Small intestine (tissue), 7 donors: ENCODE measurements at regions not wholly inside any gene's neighbourhood (a gene's known extent, or its start where the extent isn't known, plus 50 kb on each side); places are given as distances from the start of the nearest gene placed in this dataset.

Source experiments
- DNase-seq, 2 donors: peaks; one replicate each; pipeline versions ENCODE4 v3.0.0 to v3.0.0-alpha.2; 2013
- FAIRE-seq: peaks from 2 replicates; lab custom pipeline; 2012; peaks lifted over from hg19 to GRCh38; lab: Jason Lieb, UNC
- H3K27ac ChIP-seq, 3 donors: one replicate each; pipeline ENCODE4 v1.5.1; 2013; ENCODE audit warnings: low read length in 2 of 3, mild to moderate bottlenecking in 2 of 3, control low read depth in 1 of 3, inconsistent platforms in 1 of 3, low read depth in 1 of 3, moderate library complexity in 1 of 3
- H3K27me3 ChIP-seq, 3 donors: one replicate each; pipeline ENCODE4 v1.6.1; 2013; ENCODE audit warnings: low read length in 3 of 3, inconsistent platforms in 1 of 3; ENCODE audit not compliant: control insufficient read depth in 3 of 3, insufficient read depth in 3 of 3
- H3K36me3 ChIP-seq, 3 donors: one replicate each; pipeline ENCODE4 v1.6.1; 2013; ENCODE audit warnings: low read length in 3 of 3, inconsistent platforms in 1 of 3, low read depth in 1 of 3, mild to moderate bottlenecking in 1 of 3, moderate library complexity in 1 of 3; ENCODE audit not compliant: control insufficient read depth in 3 of 3, insufficient read depth in 2 of 3
- H3K4me1 ChIP-seq, 3 donors: one replicate each; pipeline ENCODE4 v1.6.1; 2013; ENCODE audit warnings: low read length in 2 of 3, inconsistent platforms in 1 of 3, low read depth in 1 of 3, mild to moderate bottlenecking in 1 of 3, moderate library complexity in 1 of 3; ENCODE audit not compliant: control insufficient read depth in 3 of 3, insufficient read depth in 2 of 3
- H3K4me3 ChIP-seq, 3 donors: one replicate each; pipeline ENCODE4 v1.5.1; 2013; ENCODE audit warnings: low read length in 3 of 3, control low read depth in 1 of 3, inconsistent platforms in 1 of 3, low read depth in 1 of 3, mild to moderate bottlenecking in 1 of 3, moderate library complexity in 1 of 3
- H3K9me3 ChIP-seq, 2 donors: one replicate each; pipeline ENCODE4 v1.6.1; 2013; ENCODE audit warnings: low read depth in 1 of 2, low read length in 1 of 2; ENCODE audit not compliant: control insufficient read depth in 2 of 2, insufficient read depth in 1 of 2
- WGBS, 3 donors: extraction: QIAGEN DNeasy Blood & Tissue Kit; methylation state at CpG; one replicate each; pipeline ENCODE4 v1.1.7; 2013; 5-methylcytosine and 5-hydroxymethylcytosine counted together
- donor health status: healthy with polysubstance abuse.
- donor health status: control.
- donor health status: control.
- donor health status: Bipolar disorder and iron deficiency.
- donor health status: healthy.

DNA sequence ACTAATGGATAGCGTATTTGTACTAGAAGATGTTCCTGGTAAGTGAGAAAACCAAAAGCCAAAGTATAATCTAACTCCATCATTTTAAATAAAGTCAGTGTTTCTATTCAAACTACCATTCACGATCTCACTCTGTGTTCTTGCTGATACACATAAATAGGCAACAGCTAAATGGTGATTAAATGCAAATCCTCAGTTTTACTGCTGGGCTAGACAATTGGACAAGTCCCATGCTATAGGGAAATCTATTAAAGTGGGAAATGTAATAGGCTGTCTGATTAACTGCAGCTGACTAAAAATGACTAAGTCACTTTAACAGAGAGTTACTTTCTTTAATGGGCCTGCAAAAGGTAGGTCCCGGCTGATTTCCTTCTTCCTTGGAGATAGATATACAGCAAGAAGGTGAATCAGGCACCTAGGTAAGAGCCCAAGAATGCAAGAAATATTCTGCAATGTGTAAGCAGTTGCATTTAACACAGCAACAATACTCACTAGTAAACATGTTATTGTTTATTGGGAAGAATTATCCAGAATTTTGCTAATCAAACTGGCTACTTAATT, 298.4 kb downstream of the SLITRK6 start:
- H3K9me3 ChIP-seq = peaks cover 0 to 5% of the 10 kb centered on the region in 2 donors
- no peaks in the 10 kb centered on the region for H3K27me3 ChIP-seq
- DNase-seq = no peak
- no peak overlapping the region for H3K27ac ChIP-seq
- no peaks in the 10 kb centered on the region for H3K4me1 ChIP-seq
- WGBS, 3 donors = 75 to 89% (median 80%) methylated on average over 3 of the region's 3 CpGs
- H3K4me3 ChIP-seq = no peak overlapping the region
- H3K36me3 ChIP-seq = no peaks in the 10 kb centered on the region
- no peak for FAIRE-seq

DNA sequence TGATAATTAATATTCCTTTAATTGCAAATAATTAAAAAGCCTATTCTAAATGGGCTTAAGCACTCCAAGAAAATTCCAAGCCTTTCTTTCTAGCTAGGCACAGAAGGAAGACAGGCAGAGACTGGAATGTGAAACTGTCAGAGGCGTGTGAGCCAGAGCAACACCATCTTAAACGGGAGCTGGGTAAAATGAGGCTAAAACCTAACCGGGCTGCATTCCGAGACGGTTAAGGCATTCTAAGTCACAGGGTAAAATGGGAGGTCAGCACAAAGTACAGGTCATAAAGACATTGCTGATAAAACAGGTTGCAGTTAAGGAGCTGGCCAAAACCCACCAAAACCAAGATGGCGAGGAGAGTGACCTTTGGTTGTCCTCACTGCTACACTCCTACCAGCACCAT, 300.4 kb downstream of the SLITRK6 start:
- no peaks in the 10 kb centered on the region for H3K4me1 ChIP-seq
- WGBS, 3 donors = 85 to 94% (median 91%) methylated on average over 6 of the region's 6 CpGs
- no peak for FAIRE-seq
- H3K4me3 ChIP-seq = no peak overlapping the region
- no peaks in the 10 kb centered on the region for H3K27me3 ChIP-seq
- H3K9me3 ChIP-seq = peaks cover 0 to 8% of the 10 kb centered on the region in 2 donors
- DNase-seq = no peak
- no peak overlapping the region for H3K27ac ChIP-seq
- no peaks in the 10 kb centered on the region for H3K36me3 ChIP-seq

DNA sequence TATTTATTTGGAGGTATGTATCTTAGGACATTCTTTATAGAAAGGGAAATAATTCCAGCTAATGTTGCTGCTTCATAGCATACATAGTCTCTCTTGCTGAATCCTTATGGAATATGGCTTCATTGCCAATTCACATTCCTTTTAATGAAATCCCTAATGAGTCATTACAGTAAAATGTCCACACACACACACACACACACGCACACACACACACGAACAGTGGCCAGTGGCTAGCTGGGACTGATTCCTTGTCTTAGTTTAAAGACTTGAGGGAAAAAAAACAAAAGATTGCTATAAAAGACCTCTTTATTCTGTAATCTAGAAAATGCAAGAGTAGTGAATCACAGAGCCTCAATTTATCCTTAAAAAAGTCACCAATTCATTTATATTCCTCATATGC, 301.6 kb downstream of the SLITRK6 start:
- Histone ChIP-seq H3K27me3 (no peaks in the 10 kb centered on the region), H3K4me1 (no peaks in the 10 kb centered on the region), H3K9me3 (peaks cover 0 to 3% of the 10 kb centered on the region in 2 donors), H3K4me3 (no peak overlapping the region), H3K27ac (no peak overlapping the region), H3K36me3 (no peaks in the 10 kb centered on the region)
- 64 to 82% (median 79%) methylated on average over 2 of the region's 2 CpGs for WGBS, 3 donors
- no peak for FAIRE-seq
- no peak for DNase-seq

DNA sequence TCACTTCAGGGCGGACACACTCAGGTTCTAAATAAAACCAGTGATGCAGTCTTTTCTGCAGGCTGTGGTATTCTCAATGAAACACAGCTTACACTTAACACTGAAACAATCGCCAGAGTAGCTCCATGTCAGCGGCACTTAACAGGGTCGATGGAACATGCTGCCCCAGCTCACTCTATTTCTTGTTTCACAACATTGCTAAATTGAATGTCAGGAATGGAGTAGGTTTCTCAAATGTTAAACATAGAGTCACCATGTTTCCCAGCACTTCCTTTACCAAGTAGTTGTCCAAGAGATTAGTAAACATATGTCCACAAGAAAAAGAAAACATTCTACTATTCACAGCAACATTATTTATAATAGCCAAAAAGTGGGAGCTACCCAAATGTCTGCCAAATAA, 306.9 kb downstream of the SLITRK6 start:
- Histone ChIP-seq H3K4me1 (no peaks in the 10 kb centered on the region), H3K4me3 (no peak overlapping the region), H3K27ac (no peak overlapping the region), H3K36me3 (no peaks in the 10 kb centered on the region), H3K9me3 (peaks cover 0 to 3% of the 10 kb centered on the region in 2 donors), H3K27me3 (no peaks in the 10 kb centered on the region)
- FAIRE-seq (no peak), DNase-seq (no peak)
- WGBS, 3 donors = 66 to 89% (median 86%) methylated on average over 4 of the region's 4 CpGs

DNA sequence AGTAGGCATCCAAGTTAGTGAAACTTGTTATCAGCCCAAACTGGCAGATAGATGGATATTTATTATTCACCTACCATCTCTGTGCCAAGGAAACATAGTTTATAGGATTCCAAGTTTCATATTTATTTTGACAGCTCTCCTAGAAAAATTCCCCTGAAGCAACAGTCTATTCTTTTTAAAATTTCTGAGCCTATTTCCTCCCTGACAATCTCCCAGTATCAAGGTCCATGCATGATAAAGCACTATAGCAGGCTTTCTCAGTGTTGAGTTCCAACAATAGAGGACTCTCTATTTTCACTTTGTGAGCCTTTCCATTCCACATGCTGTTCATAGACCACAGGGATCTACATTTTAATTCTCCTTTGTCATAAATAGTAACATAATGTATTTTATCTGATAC, 312.6 kb downstream of the SLITRK6 start:
- Histone ChIP-seq H3K4me3 (no peak overlapping the region), H3K4me1 (no peaks in the 10 kb centered on the region), H3K9me3 (peaks cover 0 to 2% of the 10 kb centered on the region in 2 donors), H3K27ac (no peak overlapping the region), H3K36me3 (no peaks in the 10 kb centered on the region), H3K27me3 (no peaks in the 10 kb centered on the region)
- DNase-seq = no peak
- no peak for FAIRE-seq

DNA sequence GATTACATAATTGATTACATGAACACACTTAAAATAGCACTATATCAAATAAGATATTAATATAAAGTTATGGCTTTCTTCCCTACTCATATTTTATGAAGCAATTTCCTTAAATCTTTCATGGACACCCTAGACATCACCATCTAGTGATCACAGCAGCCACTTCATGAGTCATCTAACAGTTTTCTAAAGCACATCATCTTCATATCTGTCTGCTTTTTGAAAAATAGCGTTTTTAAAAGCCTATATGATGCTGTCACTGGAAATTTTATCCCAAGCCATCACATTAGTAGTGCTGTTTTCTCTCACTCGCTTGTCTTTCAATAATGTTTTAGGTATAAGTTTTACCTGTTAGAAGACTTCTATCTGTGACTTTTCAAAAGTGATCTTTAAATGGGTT, 326.1 kb downstream of the SLITRK6 start:
- no peaks in the 10 kb centered on the region for H3K4me1 ChIP-seq
- H3K36me3 ChIP-seq = no peaks in the 10 kb centered on the region
- DNase-seq = no peak
- H3K27me3 ChIP-seq = no peaks in the 10 kb centered on the region
- no peak overlapping the region for H3K4me3 ChIP-seq
- no peaks in the 10 kb centered on the region for H3K9me3 ChIP-seq
- H3K27ac ChIP-seq = no peak overlapping the region
- no peak for FAIRE-seq
- 77 to 88% (median 79%) methylated on average over 2 of the region's 2 CpGs for WGBS, 3 donors

DNA sequence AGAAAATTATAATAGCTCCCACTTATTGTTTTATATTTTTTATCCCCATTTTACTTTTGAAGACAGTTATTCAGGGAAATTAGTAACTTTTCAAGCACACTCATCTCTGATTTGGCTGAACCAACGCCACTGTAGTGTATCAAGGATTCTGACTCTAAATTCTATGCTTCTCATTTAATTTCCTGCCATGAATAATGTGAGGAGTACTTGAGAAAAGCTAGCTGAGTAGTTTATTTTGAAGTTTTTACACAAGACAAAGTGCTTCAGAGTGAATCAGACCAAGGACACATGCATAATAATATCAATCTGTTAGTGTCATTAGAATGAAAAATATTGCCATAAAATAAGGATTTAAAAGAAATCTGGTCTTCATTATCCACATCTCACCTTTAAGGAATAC, 329.9 kb downstream of the SLITRK6 start:
- FAIRE-seq = no peak
- H3K27ac ChIP-seq = no peak overlapping the region
- WGBS, 3 donors = 24 to 48% (median 26%) methylated on average over 1 of the region's 1 CpG

DNA sequence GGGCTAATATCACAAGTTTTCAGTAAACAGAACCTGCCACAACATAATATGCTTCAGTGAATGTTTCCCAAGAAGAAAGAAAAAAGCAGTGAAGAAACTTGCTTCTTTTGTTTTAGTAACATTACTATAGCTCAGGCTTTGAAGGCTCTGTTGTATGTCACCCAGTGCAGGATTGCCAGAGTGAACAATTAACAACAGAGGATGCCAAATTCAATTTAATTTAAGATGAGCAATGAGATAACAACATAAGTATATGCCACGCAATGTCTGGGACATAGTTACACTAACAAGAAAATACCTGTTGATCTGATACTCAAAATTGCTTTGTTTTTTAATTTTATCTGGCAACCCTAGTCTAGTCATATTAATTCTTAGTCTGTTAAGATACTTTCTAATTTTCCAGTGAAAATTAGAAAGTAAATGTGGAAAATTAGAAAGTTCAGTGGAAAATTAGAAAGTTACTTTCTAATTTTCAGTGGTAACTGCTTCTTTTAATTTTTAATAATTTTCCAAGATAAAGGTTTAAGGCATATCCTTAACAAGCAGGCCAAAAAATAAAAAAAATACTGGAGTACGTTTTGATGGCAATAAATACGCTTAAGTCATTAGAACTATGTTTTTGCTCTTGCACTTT, 336.3 kb downstream of the SLITRK6 start:
- DNase-seq = no peak
- no peak for FAIRE-seq
- Histone ChIP-seq H3K27me3 (no peaks in the 10 kb centered on the region), H3K36me3 (no peaks in the 10 kb centered on the region), H3K9me3 (peaks cover 0 to 9% of the 10 kb centered on the region in 2 donors), H3K4me3 (no peak overlapping the region), H3K4me1 (no peaks in the 10 kb centered on the region), H3K27ac (no peak overlapping the region)
- WGBS, 3 donors = 71 to 81% (median 74%) methylated on average over 3 of the region's 3 CpGs

More for the DNA sequence above, 329.9 kb downstream of the SLITRK6 start:
- DNase-seq = no peak
- Histone ChIP-seq H3K27me3 (no peaks in the 10 kb centered on the region), H3K4me1 (no peaks in the 10 kb centered on the region), H3K4me3 (no peak overlapping the region), H3K36me3 (no peaks in the 10 kb centered on the region), H3K9me3 (no peaks in the 10 kb centered on the region)

DNA sequence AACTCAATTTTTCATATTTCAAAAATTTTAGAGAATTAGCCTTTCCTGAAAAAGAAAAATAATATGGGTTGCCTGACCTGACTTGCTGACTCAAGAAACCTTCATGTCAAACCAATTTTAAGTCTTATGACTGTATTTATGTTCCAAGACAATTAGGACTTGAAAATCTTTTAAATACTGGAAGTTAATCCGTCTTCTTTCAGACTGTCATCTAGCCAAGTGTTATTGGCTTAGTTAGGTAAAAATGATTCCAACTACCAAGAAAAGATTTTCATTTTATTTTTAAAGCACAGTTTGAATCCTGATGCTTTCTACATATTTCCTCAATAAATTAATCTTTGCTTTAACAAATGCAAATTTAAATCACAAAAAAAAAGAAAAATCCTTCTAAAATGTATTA, 337.6 kb downstream of the SLITRK6 start:
- Histone ChIP-seq H3K4me1 (no peaks in the 10 kb centered on the region), H3K9me3 (peaks cover 0 to 18% of the 10 kb centered on the region in 2 donors), H3K27me3 (no peaks in the 10 kb centered on the region), H3K36me3 (no peaks in the 10 kb centered on the region), H3K27ac (no peak overlapping the region), H3K4me3 (no peak overlapping the region)
- no peak for DNase-seq
- no peak for FAIRE-seq
- WGBS, 3 donors = 69 to 95% (median 77%) methylated on average over 1 of the region's 1 CpG
